Natural killer cell treated with Interleukin-12 subunit alpha and Interleukin-12 subunit beta and Interleukin-15 and Interleukin-18, amount 100 ng/mL, for 72 hours (primary cell): ENCODE measurements at regions not wholly inside any gene's neighbourhood (a gene's known extent, or its start where the extent isn't known, plus 50 kb on each side); places are given as distances from the start of the nearest gene placed in this dataset.

Source experiments
- ATAC-seq, 2 donors: fragments of 150-1000 bp; cut with Tn5 transposase in 1 of 2; sonication (Bioruptor Pico), chemical (Tn5 transposase) in 1 of 2; 2 replicates each; pipeline ENCODE4 v1.10.0; 2021
- DNase-seq: peaks from one replicate; pipeline ENCODE4 v3.0.0; 2022; ENCODE audit warnings: low spot score
- H3K27ac Mint-ChIP-seq, 2 donors: 1 replicate in 1 of 2; 2 replicates in 1 of 2; pipeline ENCODE4 v1.8.0; 2022; ENCODE audit warnings: mixed read lengths in 2 of 2, mild to moderate bottlenecking in 1 of 2, moderate library complexity in 1 of 2
- H3K27me3 Mint-ChIP-seq, 2 donors: 1 replicate in 1 of 2; 2 replicates in 1 of 2; pipeline ENCODE4 v1.8.0; 2022; ENCODE audit warnings: mixed read lengths in 2 of 2
- H3K36me3 Mint-ChIP-seq: one replicate; pipeline ENCODE4 v1.8.0; 2022; ENCODE audit warnings: mixed read lengths
- H3K4me1 Mint-ChIP-seq, 2 donors: 1 replicate in 1 of 2; 2 replicates in 1 of 2; pipeline ENCODE4 v1.8.0; 2022; ENCODE audit warnings: low read depth in 2 of 2, mixed read lengths in 2 of 2, mild to moderate bottlenecking in 1 of 2
- H3K4me3 Mint-ChIP-seq: one replicate; pipeline ENCODE4 v1.8.0; 2022; ENCODE audit warnings: mixed read lengths
- H3K9me3 Mint-ChIP-seq: 2 replicates; pipeline ENCODE4 v1.8.0; 2022; ENCODE audit warnings: mixed read lengths

DNA sequence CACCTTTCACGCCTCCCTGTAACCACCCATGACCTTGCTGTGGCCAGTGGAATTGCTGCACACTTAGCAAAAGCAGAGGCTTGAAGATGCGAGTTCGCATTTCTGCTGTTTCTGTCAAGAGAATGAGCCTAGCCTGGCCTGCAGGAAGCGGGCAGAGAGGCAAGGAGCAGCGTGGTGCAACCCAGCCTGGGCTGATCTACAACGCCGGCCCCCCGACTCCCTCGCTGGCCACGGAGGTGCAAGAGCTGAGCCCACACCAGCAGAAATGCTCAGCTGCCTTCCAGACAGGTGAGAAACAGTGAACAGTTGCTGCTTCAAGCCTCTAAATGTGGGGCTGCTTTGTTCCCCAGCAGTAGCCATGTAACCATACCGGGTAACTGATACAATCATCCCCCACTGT lies 116.4 kb downstream of the NCOR2 start:
- Mint-ChIP-seq H3K4me1 (peaks cover 51 to 53% of the 10 kb centered on the region in 2 donors), H3K36me3 (peaks cover 6% of the 10 kb centered on the region), H3K4me3 (peak overlapping the region; percentile 65), H3K27ac (peak overlapping the region in 1 of 2 donors; percentile 19), H3K9me3 (no peaks in the 10 kb centered on the region), H3K27me3 (no peaks in the 10 kb centered on the region)
- DNase-seq (peak; percentile 60), ATAC-seq (no peak)

- Mint-ChIP-seq H3K9me3 (no peaks in the 10 kb centered on the region), H3K36me3 (peaks cover 6% of the 10 kb centered on the region), H3K4me3 (peak overlapping the region; percentile 65), H3K4me1 (peaks cover 53 to 54% of the 10 kb centered on the region in 2 donors), H3K27me3 (no peaks in the 10 kb centered on the region), H3K27ac (peak overlapping the region in 1 of 2 donors; percentile 19)
- ATAC-seq (no peak), DNase-seq (peak; percentile 34)
Measured at GRCh38 chr12:124450376-124450750, 117.0 kb downstream of the NCOR2 start.

GRCh38 chr12:124449623-124450375 lies 117.6 kb downstream of the NCOR2 start:
- peaks cover 49 to 50% of the 10 kb centered on the region in 2 donors for H3K4me1 Mint-ChIP-seq
- H3K4me3 Mint-ChIP-seq = peak overlapping the region; percentile 65
- ATAC-seq (no peak), DNase-seq (peak; percentile 58)
- H3K27ac Mint-ChIP-seq = no peak overlapping the region
- H3K27me3 Mint-ChIP-seq = no peaks in the 10 kb centered on the region
- peaks cover 6% of the 10 kb centered on the region for H3K36me3 Mint-ChIP-seq
- no peaks in the 10 kb centered on the region for H3K9me3 Mint-ChIP-seq

DNA sequence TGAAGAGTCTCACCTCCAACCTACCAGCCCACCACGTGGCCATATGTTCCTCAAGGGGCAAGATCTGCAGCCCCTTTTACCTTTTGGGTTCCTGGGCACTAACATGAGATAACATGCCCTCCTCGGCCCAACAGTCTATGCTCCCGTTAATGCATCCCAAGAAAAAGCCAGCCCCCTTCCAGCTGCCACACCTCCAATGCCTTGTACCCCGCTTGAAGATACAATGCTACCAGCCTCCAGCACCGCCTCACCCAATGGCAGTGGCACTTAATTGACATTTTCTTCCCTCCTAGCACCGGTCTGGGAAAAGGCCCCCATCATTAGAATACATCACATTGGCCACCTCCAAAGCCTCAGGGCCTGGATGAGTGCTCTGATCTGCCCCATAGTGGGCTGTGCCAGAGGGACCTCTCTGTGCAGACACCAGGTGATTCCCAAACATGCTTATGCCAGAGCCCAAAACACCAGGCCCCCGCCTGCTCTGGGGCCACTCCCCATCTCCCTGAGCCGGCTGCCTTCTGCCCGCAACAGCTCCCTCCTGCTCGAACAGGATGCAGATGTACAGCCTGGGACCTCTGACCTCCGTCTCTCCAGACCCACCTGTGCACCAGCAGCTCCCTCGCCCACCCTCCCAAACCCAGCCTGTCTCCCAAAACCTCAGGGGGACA lies 118.3 kb downstream of the NCOR2 start:
- Mint-ChIP-seq H3K4me3 (no peak overlapping the region), H3K27ac (peak overlapping the region in 1 of 2 donors; percentile 23), H3K9me3 (no peaks in the 10 kb centered on the region), H3K36me3 (peaks cover 6% of the 10 kb centered on the region), H3K4me1 (peaks cover 42 to 46% of the 10 kb centered on the region in 2 donors), H3K27me3 (no peaks in the 10 kb centered on the region)
- ATAC-seq = no peak
- peak; percentile 31 for DNase-seq

- H3K4me3 Mint-ChIP-seq = no peak overlapping the region
- H3K27ac Mint-ChIP-seq = peak overlapping the region in 1 of 2 donors; percentile 23
- peaks cover 6% of the 10 kb centered on the region for H3K36me3 Mint-ChIP-seq
- DNase-seq (no peak), ATAC-seq (no peak)
- peaks cover 35 to 43% of the 10 kb centered on the region in 2 donors for H3K4me1 Mint-ChIP-seq
- H3K27me3 Mint-ChIP-seq = no peaks in the 10 kb centered on the region
- no peaks in the 10 kb centered on the region for H3K9me3 Mint-ChIP-seq
Measured at GRCh38 chr12:124448241-124448954, 119.0 kb downstream of the NCOR2 start.

GRCh38 chr12:124446364-124446763 lies 121.0 kb downstream of the NCOR2 start:
- Mint-ChIP-seq H3K9me3 (no peaks in the 10 kb centered on the region), H3K36me3 (peaks cover 11% of the 10 kb centered on the region), H3K27ac (no peak overlapping the region), H3K4me3 (no peak overlapping the region), H3K4me1 (peaks cover 37 to 49% of the 10 kb centered on the region in 2 donors), H3K27me3 (no peaks in the 10 kb centered on the region)
- DNase-seq (peak; percentile 44), ATAC-seq (no peak)

GRCh38 chr12:124445826-124446225 lies 121.6 kb downstream of the NCOR2 start:
- ATAC-seq = no peak
- Mint-ChIP-seq H3K27ac (no peak overlapping the region), H3K4me1 (peaks cover 35 to 48% of the 10 kb centered on the region in 2 donors), H3K36me3 (peaks cover 11% of the 10 kb centered on the region), H3K4me3 (no peak overlapping the region), H3K9me3 (no peaks in the 10 kb centered on the region), H3K27me3 (no peaks in the 10 kb centered on the region)
- DNase-seq = peak; percentile 57

GRCh38 chr12:124445121-124445718 lies 122.2 kb downstream of the NCOR2 start:
- no peak for ATAC-seq
- no peaks in the 10 kb centered on the region for H3K27me3 Mint-ChIP-seq
- peaks cover 29 to 47% of the 10 kb centered on the region in 2 donors for H3K4me1 Mint-ChIP-seq
- H3K9me3 Mint-ChIP-seq = no peaks in the 10 kb centered on the region
- DNase-seq = peak; percentile 54
- no peak overlapping the region for H3K4me3 Mint-ChIP-seq
- peaks cover 11% of the 10 kb centered on the region for H3K36me3 Mint-ChIP-seq
- H3K27ac Mint-ChIP-seq = no peak overlapping the region

GRCh38 chr12:124443931-124444712 lies 123.3 kb downstream of the NCOR2 start:
- peak; percentile 31 for DNase-seq
- Mint-ChIP-seq H3K36me3 (peaks cover 11% of the 10 kb centered on the region), H3K4me3 (no peak overlapping the region), H3K4me1 (peaks cover 22 to 39% of the 10 kb centered on the region in 2 donors), H3K27me3 (no peaks in the 10 kb centered on the region), H3K9me3 (no peaks in the 10 kb centered on the region), H3K27ac (no peak overlapping the region)
- no peak for ATAC-seq

GRCh38 chr12:124442772-124443445 lies 124.5 kb downstream of the NCOR2 start:
- DNase-seq (peak; percentile 35), ATAC-seq (no peak)
- Mint-ChIP-seq H3K9me3 (no peaks in the 10 kb centered on the region), H3K36me3 (peaks cover 5% of the 10 kb centered on the region), H3K27ac (no peak overlapping the region), H3K4me3 (no peak overlapping the region), H3K4me1 (peaks cover 15 to 34% of the 10 kb centered on the region in 2 donors), H3K27me3 (no peaks in the 10 kb centered on the region)

DNA sequence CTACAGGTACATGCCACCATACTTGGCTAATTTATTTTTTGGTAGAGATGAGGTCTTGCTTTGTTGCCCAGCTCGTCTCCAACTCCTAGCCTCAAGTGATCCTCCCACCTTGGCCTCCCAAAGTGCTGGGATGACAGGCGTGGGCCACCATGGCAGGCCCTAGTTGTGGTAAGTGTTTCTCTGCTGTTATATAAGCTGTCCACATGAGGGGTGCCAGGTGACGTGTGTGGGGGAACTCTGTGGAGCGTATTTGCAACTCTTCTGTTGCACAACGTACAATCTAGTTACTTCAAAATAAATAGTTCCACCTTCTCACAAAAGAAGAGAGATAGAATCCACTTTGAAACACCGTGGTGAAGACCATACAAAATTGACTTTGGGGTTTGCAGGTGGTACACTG lies 125.1 kb downstream of the NCOR2 start:
- H3K36me3 Mint-ChIP-seq = peaks cover 5% of the 10 kb centered on the region
- H3K27me3 Mint-ChIP-seq = no peaks in the 10 kb centered on the region
- H3K4me1 Mint-ChIP-seq = peaks cover 15 to 37% of the 10 kb centered on the region in 2 donors
- no peak for ATAC-seq
- peak; percentile 37 for DNase-seq
- H3K9me3 Mint-ChIP-seq = no peaks in the 10 kb centered on the region
- H3K27ac Mint-ChIP-seq = no peak overlapping the region
- H3K4me3 Mint-ChIP-seq = no peak overlapping the region

DNA sequence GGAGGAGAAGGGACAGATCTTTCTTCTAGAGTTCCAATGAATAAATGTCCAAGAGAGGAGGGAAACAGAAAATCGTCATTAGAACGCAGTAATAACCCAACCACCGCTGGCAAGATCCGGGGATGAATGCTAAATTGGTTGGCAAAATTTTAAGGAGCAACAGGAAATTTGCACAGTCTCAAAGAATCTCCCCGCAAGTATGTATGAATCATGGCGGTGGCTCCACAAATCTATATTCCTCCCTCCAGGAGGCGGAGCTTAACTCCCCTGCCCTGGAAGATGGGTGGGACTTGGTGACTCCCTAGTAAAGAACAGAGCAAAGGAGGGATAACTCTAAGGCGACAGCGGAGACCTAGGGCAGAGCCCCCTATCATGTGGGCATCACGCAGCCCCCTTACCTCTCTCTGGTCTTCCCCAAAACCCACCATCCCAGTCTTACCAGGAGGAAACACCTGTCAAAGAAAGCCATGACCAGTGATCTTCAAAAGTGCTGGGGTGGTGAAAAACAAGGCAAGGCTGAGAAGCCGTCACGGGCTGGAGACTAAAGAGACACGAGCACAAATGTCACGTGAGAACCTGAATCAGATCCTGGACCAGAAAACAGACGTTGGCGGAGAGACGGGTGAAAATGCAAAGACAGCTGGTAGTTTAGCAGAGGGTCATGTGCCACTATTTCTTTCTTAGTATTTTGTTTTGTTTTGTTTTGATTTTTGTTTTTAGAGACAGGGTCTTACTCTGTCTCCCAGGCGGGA lies 125.8 kb downstream of the NCOR2 start:
- peaks cover 15 to 37% of the 10 kb centered on the region in 2 donors for H3K4me1 Mint-ChIP-seq
- no peak for DNase-seq
- ATAC-seq = no peak
- H3K27ac Mint-ChIP-seq = no peak overlapping the region
- peaks cover 5% of the 10 kb centered on the region for H3K36me3 Mint-ChIP-seq
- no peak overlapping the region for H3K4me3 Mint-ChIP-seq
- no peaks in the 10 kb centered on the region for H3K27me3 Mint-ChIP-seq
- no peaks in the 10 kb centered on the region for H3K9me3 Mint-ChIP-seq
